ENCODE measurements at regions not wholly inside any gene's neighbourhood (a gene's known extent, or its start where the extent isn't known, plus 50 kb on each side); places are given as distances from the start of the nearest gene placed in this dataset.

DNA sequence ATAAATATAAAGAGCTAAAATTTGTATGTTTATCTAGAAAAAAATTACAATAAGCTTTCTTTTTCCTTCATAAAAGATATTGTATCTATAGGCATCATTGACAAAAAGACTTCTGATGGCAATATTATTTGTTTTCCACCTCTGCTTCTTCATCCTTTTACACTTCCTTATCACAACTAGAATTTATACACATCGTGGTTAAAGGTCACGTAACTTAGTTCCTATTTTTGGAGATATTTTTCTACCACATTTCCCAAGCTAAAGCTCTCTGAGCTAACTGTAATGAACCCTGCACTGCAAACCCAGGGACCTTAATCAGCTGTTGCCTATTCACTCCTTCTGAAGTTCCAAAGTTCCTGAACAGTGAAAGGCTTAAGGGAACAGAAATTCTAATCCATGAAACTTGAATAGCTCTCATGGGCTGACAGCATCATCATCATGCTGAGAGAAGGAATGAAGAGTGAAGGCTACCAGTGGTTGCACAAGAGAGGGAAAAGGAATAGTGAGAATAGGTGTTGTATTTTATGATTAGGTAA is 106.1 kb upstream of the SLC13A1 start:
- Histone ChIP-seq H4K5ac (ENCODE audit: insufficient read length, low read depth, low read length) (no peak overlapping the region), H2BK5ac (ENCODE audit: insufficient read length, low read length) (no peak overlapping the region), H3K79me2 (ENCODE audit: insufficient read depth, low read length) (no peaks in the 10 kb centered on the region), H3K18ac (ENCODE audit: insufficient read length, low read depth, low read length) (no peak overlapping the region), H3K79me1 (ENCODE audit: insufficient read depth, low read depth, low read length, poor library complexity, severe bottlenecking) (no peaks in the 10 kb centered on the region), H3K27ac (ENCODE audit: insufficient read length, low read depth, low read length) (no peak overlapping the region), H2AK5ac (ENCODE audit: insufficient read length, low read length) (no peak overlapping the region), H2BK20ac (ENCODE audit: low read depth, low read length, poor library complexity, severe bottlenecking) (no peak overlapping the region), H2BK120ac (ENCODE audit: low read depth, low read length, poor library complexity, severe bottlenecking) (no peak overlapping the region), H2AFZ (ENCODE audit: low read length) (no peak overlapping the region), H3K14ac (ENCODE audit: insufficient read depth, low read length) (no peak overlapping the region), H4K20me1 (ENCODE audit: control insufficient read depth, insufficient read depth, insufficient read length) (no peaks in the 10 kb centered on the region), H3K4me2 (ENCODE audit: insufficient read depth, insufficient read length, low read length) (no peak overlapping the region), H3K23ac (ENCODE audit: insufficient read length, low read depth, low read length) (no peak overlapping the region), H3K56ac (ENCODE audit: insufficient read length, low read depth, low read length) (no peak overlapping the region), H3K4ac (ENCODE audit: low read depth, low read length) (no peak overlapping the region), H3T11ph (ENCODE audit: low read length) (no peak overlapping the region), H3K9me3 (ENCODE audit: control insufficient read depth, low read depth, low read length) (no peaks in the 10 kb centered on the region), H2BK12ac (ENCODE audit: insufficient read length, low read depth, low read length) (no peak overlapping the region), H4K8ac (replicated peaks; ENCODE audit: insufficient read length, low read depth, low read length) (no peak overlapping the region), H4K91ac (ENCODE audit: insufficient read length, low read depth, low read length) (no peak overlapping the region), H3K27me3 (ENCODE audit: insufficient read depth, low read length) (no peaks in the 10 kb centered on the region), H3K23me2 (ENCODE audit: insufficient read length, low read depth, low read length, poor library complexity, severe bottlenecking) (no peaks in the 10 kb centered on the region), H3K9ac (ENCODE audit: extremely low read depth, insufficient read length, low read length) (no peak overlapping the region), H2BK15ac (ENCODE audit: low read depth, low read length) (no peak overlapping the region), H3K4me1 (ENCODE audit: insufficient read depth, low read length) (no peaks in the 10 kb centered on the region)
- no peak overlapping the region for H3K27ac Mint-ChIP-seq
- no peaks in the 10 kb centered on the region for H3K27me3 Mint-ChIP-seq (ENCODE audit: low read depth)
- no peak overlapping the region for H3K4me3 Mint-ChIP-seq
- peaks cover 5 to 8% of the 10 kb centered on the region in 2 experiments for H3K4me1 Mint-ChIP-seq
- peaks cover 0 to 3% (median 0%) of the 10 kb centered on the region in 3 experiments; a peak in 1 of 7 replicates for H3K36me3 Mint-ChIP-seq (ENCODE audit: insufficient read depth in 1 of 3, low read depth in 3 of 3)
- peaks cover 0 to 8% of the 10 kb centered on the region in 2 experiments; a peak in 4 of 5 replicates for H3K9me3 Mint-ChIP-seq
- TF ChIP-seq, protein P1, sequence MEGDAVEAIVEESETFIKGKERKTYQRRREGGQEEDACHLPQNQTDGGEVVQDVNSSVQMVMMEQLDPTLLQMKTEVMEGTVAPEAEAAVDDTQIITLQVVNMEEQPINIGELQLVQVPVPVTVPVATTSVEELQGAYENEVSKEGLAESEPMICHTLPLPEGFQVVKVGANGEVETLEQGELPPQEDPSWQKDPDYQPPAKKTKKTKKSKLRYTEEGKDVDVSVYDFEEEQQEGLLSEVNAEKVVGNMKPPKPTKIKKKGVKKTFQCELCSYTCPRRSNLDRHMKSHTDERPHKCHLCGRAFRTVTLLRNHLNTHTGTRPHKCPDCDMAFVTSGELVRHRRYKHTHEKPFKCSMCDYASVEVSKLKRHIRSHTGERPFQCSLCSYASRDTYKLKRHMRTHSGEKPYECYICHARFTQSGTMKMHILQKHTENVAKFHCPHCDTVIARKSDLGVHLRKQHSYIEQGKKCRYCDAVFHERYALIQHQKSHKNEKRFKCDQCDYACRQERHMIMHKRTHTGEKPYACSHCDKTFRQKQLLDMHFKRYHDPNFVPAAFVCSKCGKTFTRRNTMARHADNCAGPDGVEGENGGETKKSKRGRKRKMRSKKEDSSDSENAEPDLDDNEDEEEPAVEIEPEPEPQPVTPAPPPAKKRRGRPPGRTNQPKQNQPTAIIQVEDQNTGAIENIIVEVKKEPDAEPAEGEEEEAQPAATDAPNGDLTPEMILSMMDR (conservative IDR thresholded peaks at IDR 0.05), result no peak
- no peak for DNase-seq
- WGBS (ENCODE audit: extremely low coverage, insufficient read length, low lambda C conversion rate), result no CpG with 5 or more reads among the region's 2 CpGs

All from H9 (cell line).